Panc1 (cell line): ENCODE measurements at regions not wholly inside any gene's neighbourhood (a gene's known extent, or its start where the extent isn't known, plus 50 kb on each side); places are given as distances from the start of the nearest gene placed in this dataset.

Experiments used
- ATAC-seq: fragments of 200-7000 bp; cut with Tn5 transposase; 2 replicates; pipeline ENCODE4 v1.9.1; 2020; ENCODE audit warnings: mild to moderate bottlenecking, moderate library complexity
- BruUV-seq: library from RNA; stranded (reverse); fragments of 400-500 nt; replicated peaks from 2 replicates; lab custom pipeline; 2021; lab: Mats Ljungman, UMichigan
- CTCF ChIA-PET: fragments of 300-600 bp; sonication (Branson Sonifier 250); formaldehyde crosslinking; loops from one replicate; lab custom pipeline; 2022; ENCODE audit warnings: antibody characterized with exemption; lab: Charles Lee
- POLR2A ChIA-PET: fragments of 300-600 bp; sonication (Branson Sonifier 250); formaldehyde crosslinking; loops from one replicate; lab custom pipeline; 2022; ENCODE audit warnings: antibody characterized with exemption; lab: Charles Lee
- DNase-seq: peaks from one replicate; pipeline ENCODE4 v3.0.0-alpha.2; 2010; ENCODE audit warnings: low read depth, low spot score
- H3K27ac ChIP-seq: 2 replicates; pipeline ENCODE4 v1.5.1; 2011; ENCODE audit warnings: mild to moderate bottlenecking, low read length, inconsistent platforms
- H3K27me3 ChIP-seq: fragments of 200-500 bp; sonication (Bioruptor generic); 2 replicates; pipeline ENCODE4 v1.6.0; 2014; ENCODE audit warnings: low read length, inconsistent platforms; ENCODE audit not compliant: control insufficient read depth, insufficient read depth
- H3K36me3 ChIP-seq: fragments of 200-500 bp; sonication (Bioruptor generic); 2 replicates; pipeline ENCODE4 v1.5.1; 2014; ENCODE audit warnings: inconsistent platforms, mild to moderate bottlenecking, low read length, moderate library complexity; ENCODE audit not compliant: control insufficient read depth, insufficient read depth
- H3K4me1 ChIP-seq: 2 replicates; pipeline ENCODE4 v1.5.1; 2011; ENCODE audit warnings: inconsistent platforms, mild to moderate bottlenecking, low read length, moderate library complexity; ENCODE audit not compliant: control insufficient read depth, insufficient read depth
- H3K4me3 ChIP-seq, 2 experiments: 2 replicates each; pipeline ENCODE4 v1.5.1; 2011 to 2012; ENCODE audit warnings: low read depth in 2 of 2, low read length in 2 of 2, mild to moderate bottlenecking in 2 of 2, inconsistent platforms in 1 of 2, moderate library complexity in 1 of 2
- H3K9me3 ChIP-seq: fragments of 200-500 bp; sonication (Bioruptor generic); 2 replicates; pipeline ENCODE4 v1.5.1; 2014; ENCODE audit warnings: low read depth, mild to moderate bottlenecking, inconsistent platforms, low read length, moderate library complexity; ENCODE audit not compliant: control insufficient read depth, insufficient read depth
- POLR2AphosphoS5 ChIP-seq: IDR thresholded peaks from 2 replicates; pipeline ENCODE4 v1.6.1; 2012; ENCODE audit warnings: mild to moderate bottlenecking, low read depth, low read length, moderate library complexity
- SIN3A ChIP-seq: IDR thresholded peaks from 2 replicates; pipeline ENCODE4 v1.6.1; 2012; ENCODE audit warnings: low read depth, mild to moderate bottlenecking, low read length, moderate library complexity, borderline replicate concordance; ENCODE audit not compliant: insufficient read depth
- TCF7L2 ChIP-seq: IDR thresholded peaks from 2 replicates; pipeline ENCODE4 v1.6.1; 2011; ENCODE audit warnings: mild to moderate bottlenecking, low read depth, low read length, inconsistent platforms
- in situ Hi-C: cut with HindIII; loops from 2 replicates; pipeline ENCODE4 v1.10.0; 2016; ENCODE audit warnings: low sequenced_read_pairs, low pct_unique_long_range_greater_than_20kb
- intact Hi-C: fragments of 100-400 bp; cut with micrococcal nuclease; formaldehyde crosslinking; loops from one replicate; pipeline ENCODE4 v1.10.0; 2022; ENCODE audit not compliant: unreplicated experiment
- TF ChIP-seq, protein P1 (sequence below), 2 experiments: IDR thresholded peaks; 2 replicates each; pipeline ENCODE4 v1.6.1; 2011 to 2012; ENCODE audit warnings: low read depth in 2 of 2, control low read depth in 1 of 2, low read length in 1 of 2, mild to moderate bottlenecking in 1 of 2, moderate library complexity in 1 of 2; ENCODE audit not compliant: insufficient read depth in 1 of 2
- TF ChIP-seq, protein P2 (sequence below): fragments of 450-650 bp; IDR thresholded peaks from 2 replicates; pipeline ENCODE4 v1.5.1; 2017; ENCODE audit warnings: mild to moderate bottlenecking

DNA sequence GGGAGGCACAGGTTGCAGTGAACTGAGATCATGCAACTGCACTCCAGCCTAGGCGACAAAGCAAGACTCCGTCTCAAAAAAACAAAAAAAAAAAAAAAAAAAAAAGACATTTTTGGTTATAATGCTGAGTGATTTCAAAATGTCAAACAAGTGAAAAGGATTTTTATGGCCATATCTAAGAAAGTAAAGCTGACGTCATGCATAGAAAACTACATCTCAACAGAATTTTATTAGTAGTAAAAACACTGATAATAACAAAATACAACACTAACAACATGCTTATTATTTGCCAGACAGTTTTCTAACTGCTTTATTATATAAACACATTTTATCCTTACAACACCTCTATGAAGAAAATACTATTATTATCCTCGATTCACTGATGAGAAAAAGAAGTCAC is 833.0 kb upstream of the WWC1 start:
- TF ChIP-seq TCF7L2 (no peak), POLR2AphosphoS5 (no peak), SIN3A (no peak)
- TF ChIP-seq, protein P1, sequence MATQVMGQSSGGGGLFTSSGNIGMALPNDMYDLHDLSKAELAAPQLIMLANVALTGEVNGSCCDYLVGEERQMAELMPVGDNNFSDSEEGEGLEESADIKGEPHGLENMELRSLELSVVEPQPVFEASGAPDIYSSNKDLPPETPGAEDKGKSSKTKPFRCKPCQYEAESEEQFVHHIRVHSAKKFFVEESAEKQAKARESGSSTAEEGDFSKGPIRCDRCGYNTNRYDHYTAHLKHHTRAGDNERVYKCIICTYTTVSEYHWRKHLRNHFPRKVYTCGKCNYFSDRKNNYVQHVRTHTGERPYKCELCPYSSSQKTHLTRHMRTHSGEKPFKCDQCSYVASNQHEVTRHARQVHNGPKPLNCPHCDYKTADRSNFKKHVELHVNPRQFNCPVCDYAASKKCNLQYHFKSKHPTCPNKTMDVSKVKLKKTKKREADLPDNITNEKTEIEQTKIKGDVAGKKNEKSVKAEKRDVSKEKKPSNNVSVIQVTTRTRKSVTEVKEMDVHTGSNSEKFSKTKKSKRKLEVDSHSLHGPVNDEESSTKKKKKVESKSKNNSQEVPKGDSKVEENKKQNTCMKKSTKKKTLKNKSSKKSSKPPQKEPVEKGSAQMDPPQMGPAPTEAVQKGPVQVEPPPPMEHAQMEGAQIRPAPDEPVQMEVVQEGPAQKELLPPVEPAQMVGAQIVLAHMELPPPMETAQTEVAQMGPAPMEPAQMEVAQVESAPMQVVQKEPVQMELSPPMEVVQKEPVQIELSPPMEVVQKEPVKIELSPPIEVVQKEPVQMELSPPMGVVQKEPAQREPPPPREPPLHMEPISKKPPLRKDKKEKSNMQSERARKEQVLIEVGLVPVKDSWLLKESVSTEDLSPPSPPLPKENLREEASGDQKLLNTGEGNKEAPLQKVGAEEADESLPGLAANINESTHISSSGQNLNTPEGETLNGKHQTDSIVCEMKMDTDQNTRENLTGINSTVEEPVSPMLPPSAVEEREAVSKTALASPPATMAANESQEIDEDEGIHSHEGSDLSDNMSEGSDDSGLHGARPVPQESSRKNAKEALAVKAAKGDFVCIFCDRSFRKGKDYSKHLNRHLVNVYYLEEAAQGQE (IDR thresholded peaks at IDR 0.05; ENCODE audit: insufficient read depth in 1 of 2, low read depth in 2 of 2, low read length in 1 of 2): no peak
- TF ChIP-seq, protein P2, sequence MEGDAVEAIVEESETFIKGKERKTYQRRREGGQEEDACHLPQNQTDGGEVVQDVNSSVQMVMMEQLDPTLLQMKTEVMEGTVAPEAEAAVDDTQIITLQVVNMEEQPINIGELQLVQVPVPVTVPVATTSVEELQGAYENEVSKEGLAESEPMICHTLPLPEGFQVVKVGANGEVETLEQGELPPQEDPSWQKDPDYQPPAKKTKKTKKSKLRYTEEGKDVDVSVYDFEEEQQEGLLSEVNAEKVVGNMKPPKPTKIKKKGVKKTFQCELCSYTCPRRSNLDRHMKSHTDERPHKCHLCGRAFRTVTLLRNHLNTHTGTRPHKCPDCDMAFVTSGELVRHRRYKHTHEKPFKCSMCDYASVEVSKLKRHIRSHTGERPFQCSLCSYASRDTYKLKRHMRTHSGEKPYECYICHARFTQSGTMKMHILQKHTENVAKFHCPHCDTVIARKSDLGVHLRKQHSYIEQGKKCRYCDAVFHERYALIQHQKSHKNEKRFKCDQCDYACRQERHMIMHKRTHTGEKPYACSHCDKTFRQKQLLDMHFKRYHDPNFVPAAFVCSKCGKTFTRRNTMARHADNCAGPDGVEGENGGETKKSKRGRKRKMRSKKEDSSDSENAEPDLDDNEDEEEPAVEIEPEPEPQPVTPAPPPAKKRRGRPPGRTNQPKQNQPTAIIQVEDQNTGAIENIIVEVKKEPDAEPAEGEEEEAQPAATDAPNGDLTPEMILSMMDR: no peak
- BruUV-seq: no TSS peak
- ChIA-PET POLR2A (no interaction called here), CTCF (no interaction called here)
- Histone ChIP-seq H3K27ac (no peak overlapping the region), H3K4me1 (no peaks in the 10 kb centered on the region), H3K4me3 (no peak overlapping the region), H3K27me3 (no peaks in the 10 kb centered on the region), H3K36me3 (no peaks in the 10 kb centered on the region), H3K9me3 (no peaks in the 10 kb centered on the region)
- in situ Hi-C loops: no loop called here
- ATAC-seq: no peak
- no peak for DNase-seq
- intact Hi-C loops: no loop called here

DNA sequence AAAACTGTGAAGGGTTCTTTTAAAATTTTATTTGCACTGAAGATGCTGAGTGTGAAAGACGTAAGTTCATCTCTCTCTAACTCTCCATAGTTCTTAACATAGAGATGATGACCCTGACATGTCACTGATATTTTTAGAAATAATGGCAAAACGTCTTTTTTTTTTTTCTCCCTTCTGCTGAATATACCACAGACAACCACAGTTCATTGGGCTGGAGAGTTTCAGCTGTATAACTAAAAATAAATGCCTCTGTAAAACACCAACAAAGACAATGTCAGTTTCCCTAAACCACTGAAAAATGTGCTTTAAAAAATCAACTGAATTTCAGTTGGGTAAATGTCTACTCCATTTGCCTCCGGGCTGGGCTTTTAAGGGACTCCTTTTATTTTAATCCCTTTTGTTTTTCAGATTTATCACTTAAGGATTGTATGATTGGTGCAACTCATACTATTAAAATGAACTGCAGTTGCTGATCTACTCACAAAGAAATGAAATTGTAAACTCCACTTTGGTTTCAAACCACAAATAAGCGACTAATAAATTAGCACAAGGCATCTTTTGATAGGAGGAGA is 830.9 kb upstream of the WWC1 start:
- Histone ChIP-seq H3K36me3 (no peaks in the 10 kb centered on the region), H3K4me3 (no peak overlapping the region), H3K27ac (no peak overlapping the region), H3K27me3 (no peaks in the 10 kb centered on the region), H3K4me1 (no peaks in the 10 kb centered on the region), H3K9me3 (no peaks in the 10 kb centered on the region)
- ATAC-seq (no peak), DNase-seq (no peak)
- intact Hi-C loops: no loop called here
- ChIA-PET POLR2A (no interaction called here), CTCF (no interaction called here)
- in situ Hi-C loops: no loop called here
- BruUV-seq: no TSS peak
- TF ChIP-seq POLR2AphosphoS5 (no peak), TCF7L2 (no peak), SIN3A (no peak)
- TF ChIP-seq, protein P2: no peak
- TF ChIP-seq, protein P1 (IDR thresholded peaks at IDR 0.05; ENCODE audit: insufficient read depth in 1 of 2, low read depth in 2 of 2, low read length in 1 of 2): no peak
